ENCODE measurements at regions not wholly inside any gene's neighbourhood (a gene's known extent, or its start where the extent isn't known, plus 50 kb on each side); places are given as distances from the start of the nearest gene placed in this dataset.
"Not testable (repeated sequence)": the region's sequence is repeated elsewhere in the genome, so short reads cannot be mapped to it uniquely, and the experiment has no call there.

DNA sequence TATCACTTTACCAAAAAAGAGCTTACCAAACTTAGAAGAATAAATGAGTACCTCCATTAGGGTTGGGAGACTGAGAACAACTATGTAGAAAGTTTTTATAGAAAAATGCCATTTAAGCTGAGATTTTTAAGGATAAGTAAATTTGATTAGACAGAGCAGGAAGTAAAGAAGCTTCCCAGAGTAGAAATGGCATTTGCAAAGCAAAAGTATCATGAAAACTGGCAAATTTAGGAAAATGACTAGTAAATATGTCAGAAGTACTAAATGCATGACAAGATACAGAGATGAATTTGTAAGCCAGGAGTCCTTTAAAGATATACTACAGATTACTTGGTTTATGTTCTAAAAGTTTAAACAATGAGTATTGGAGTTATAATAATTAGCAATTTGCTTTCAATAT is 2581.8 kb downstream of the PCDH9 start:
- no peak overlapping the region for H3K27ac ChIP-seq (ENCODE audit: low read depth, low read length)
- H3K27me3 ChIP-seq (ENCODE audit: insufficient read depth, low read length) = no peaks in the 10 kb centered on the region
- no peak overlapping the region for H3K4me3 ChIP-seq (ENCODE audit: low read depth, low read length)
- no peaks in the 10 kb centered on the region for H3K4me1 ChIP-seq (ENCODE audit: control insufficient read depth, insufficient read depth, low read length, unreplicated experiment)
- no peak overlapping the region for H2AFZ ChIP-seq (ENCODE audit: low read length, unreplicated experiment)
- no peaks in the 10 kb centered on the region for H3K36me3 ChIP-seq (ENCODE audit: insufficient read depth, low read length)
- H3K79me2 ChIP-seq (ENCODE audit: control insufficient read depth, insufficient read depth, low read length, unreplicated experiment) = no peaks in the 10 kb centered on the region

DNA sequence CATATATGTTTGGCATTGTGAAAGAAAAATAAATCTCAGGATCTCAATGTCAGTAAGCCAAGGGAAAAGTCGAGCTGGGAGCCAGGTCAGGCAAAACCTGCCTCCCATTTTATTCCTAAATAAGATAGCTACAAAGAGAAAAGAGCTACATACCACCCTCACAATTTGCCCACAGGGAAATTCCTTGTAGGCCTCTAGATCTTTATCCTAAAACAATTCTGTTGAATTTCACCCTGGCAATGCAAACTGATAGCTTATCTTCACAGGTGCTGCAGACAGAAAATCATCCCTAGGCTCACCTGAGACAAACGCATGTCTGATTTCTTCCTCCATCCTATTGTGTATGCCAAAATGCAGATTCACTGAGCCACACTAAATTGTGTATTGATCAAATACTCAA is 2587.1 kb downstream of the PCDH9 start:
- Histone ChIP-seq H3K4me1 (ENCODE audit: control insufficient read depth, insufficient read depth, low read length, unreplicated experiment) (no peaks in the 10 kb centered on the region), H3K4me3 (ENCODE audit: low read depth, low read length) (no peak overlapping the region), H3K79me2 (ENCODE audit: control insufficient read depth, insufficient read depth, low read length, unreplicated experiment) (no peaks in the 10 kb centered on the region), H3K27me3 (ENCODE audit: insufficient read depth, low read length) (no peaks in the 10 kb centered on the region), H2AFZ (ENCODE audit: low read length, unreplicated experiment) (no peak overlapping the region), H3K36me3 (ENCODE audit: insufficient read depth, low read length) (no peaks in the 10 kb centered on the region), H3K27ac (ENCODE audit: low read depth, low read length) (no peak overlapping the region)

DNA sequence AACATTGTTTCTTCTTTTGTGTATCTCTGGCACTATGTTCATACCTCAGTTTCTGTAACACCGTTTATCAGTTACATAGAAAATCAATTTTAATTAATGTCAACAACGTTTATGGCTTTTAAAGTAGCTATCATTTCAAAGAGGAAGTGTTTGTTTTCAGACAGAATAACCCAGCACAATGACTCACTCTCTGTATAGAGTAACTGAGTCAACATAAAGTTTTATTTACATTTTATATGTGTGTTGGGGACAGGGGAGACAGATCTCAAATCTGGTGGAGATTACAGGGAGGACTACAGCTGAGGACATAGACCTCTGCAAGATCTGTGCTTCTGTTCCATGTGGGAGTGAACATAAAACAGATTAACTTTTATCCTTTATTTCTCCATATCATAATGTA is 2590.1 kb downstream of the PCDH9 start:
- Histone ChIP-seq H2AFZ (ENCODE audit: low read length, unreplicated experiment) (no peak overlapping the region), H3K27ac (ENCODE audit: low read depth, low read length) (no peak overlapping the region), H3K4me1 (ENCODE audit: control insufficient read depth, insufficient read depth, low read length, unreplicated experiment) (no peaks in the 10 kb centered on the region)

DNA sequence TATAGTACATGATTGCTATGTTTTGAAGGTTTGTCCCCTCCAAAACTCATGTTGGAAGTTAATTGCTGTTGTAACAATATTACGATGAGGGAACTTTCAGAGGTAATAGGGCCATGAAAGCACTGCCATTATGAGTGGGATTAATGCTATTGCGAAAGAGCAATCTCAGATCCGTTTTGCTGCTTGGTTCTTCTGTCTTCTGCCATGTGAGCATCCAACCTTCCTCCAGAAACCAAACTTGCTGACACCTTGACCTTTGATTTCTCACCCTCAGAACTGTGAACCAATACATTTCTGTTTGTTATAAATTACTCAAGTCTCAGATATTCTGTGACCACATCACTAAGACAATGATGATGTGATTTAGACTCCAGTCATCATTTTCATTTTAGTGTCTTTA is 2590.9 kb downstream of the PCDH9 start:
- H3K27me3 ChIP-seq (ENCODE audit: insufficient read depth, low read length) = no peaks in the 10 kb centered on the region
- H3K4me3 ChIP-seq (ENCODE audit: low read depth, low read length) = no peak overlapping the region
- H3K4me1 ChIP-seq (ENCODE audit: control insufficient read depth, insufficient read depth, low read length, unreplicated experiment) = no peaks in the 10 kb centered on the region
- H3K36me3 ChIP-seq (ENCODE audit: insufficient read depth, low read length) = no peaks in the 10 kb centered on the region
- H2AFZ ChIP-seq (ENCODE audit: low read length, unreplicated experiment) = no peak overlapping the region
- no peaks in the 10 kb centered on the region for H3K79me2 ChIP-seq (ENCODE audit: control insufficient read depth, insufficient read depth, low read length, unreplicated experiment)
- no peak overlapping the region for H3K27ac ChIP-seq (ENCODE audit: low read depth, low read length)

More for the DNA sequence above, 2590.1 kb downstream of the PCDH9 start:
- no peak overlapping the region for H3K4me3 ChIP-seq (ENCODE audit: low read depth, low read length)
- no peaks in the 10 kb centered on the region for H3K79me2 ChIP-seq (ENCODE audit: control insufficient read depth, insufficient read depth, low read length, unreplicated experiment)
- no peaks in the 10 kb centered on the region for H3K36me3 ChIP-seq (ENCODE audit: insufficient read depth, low read length)
- H3K27me3 ChIP-seq (ENCODE audit: insufficient read depth, low read length) = no peaks in the 10 kb centered on the region

DNA sequence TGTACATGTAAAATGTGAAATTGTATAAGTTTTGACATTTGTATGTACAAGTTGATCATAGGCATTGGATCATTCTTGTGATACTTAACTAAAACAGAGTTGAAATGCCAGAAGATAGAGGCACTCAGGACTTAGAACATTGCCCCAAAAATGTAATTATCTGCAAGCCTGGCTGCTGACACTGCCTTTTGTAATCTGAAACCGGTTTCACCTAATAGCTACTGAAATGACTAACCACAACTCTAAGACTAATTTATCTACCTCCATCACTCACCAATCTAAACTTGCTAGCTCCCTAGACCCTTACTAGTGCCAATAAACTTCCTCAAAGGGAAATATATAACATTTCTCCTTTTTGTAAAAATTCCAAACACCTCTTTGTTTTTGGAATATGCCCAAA is 2596.2 kb downstream of the PCDH9 start:
- no peak overlapping the region for H3K27ac ChIP-seq (ENCODE audit: low read depth, low read length)
- H3K27me3 ChIP-seq (ENCODE audit: insufficient read depth, low read length) = no peaks in the 10 kb centered on the region
- H3K4me3 ChIP-seq (ENCODE audit: low read depth, low read length) = no peak overlapping the region
- H3K4me1 ChIP-seq (ENCODE audit: control insufficient read depth, insufficient read depth, low read length, unreplicated experiment) = no peaks in the 10 kb centered on the region
- H2AFZ ChIP-seq (ENCODE audit: low read length, unreplicated experiment) = no peak overlapping the region
- no peaks in the 10 kb centered on the region for H3K79me2 ChIP-seq (ENCODE audit: control insufficient read depth, insufficient read depth, low read length, unreplicated experiment)
- no peaks in the 10 kb centered on the region for H3K36me3 ChIP-seq (ENCODE audit: insufficient read depth, low read length)

DNA sequence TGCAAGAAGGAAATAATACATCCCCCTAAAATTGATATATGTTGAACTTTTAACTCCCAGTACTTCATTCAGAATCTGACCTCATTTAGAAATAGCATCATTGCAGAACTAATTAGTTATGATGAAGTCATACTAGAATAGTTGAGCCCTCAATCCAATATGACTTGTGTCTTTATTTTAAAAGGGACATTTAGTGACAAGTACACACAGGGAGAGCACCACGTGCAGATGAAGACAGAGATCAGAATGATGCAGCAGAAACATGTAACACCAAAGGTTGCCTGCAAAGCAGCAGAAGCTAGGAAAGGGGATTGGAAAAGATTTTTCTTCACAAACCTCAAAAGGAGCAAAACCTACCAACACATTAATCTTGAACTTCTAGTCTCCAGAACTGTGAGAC is 2602.5 kb downstream of the PCDH9 start:
- H3K4me1 ChIP-seq (ENCODE audit: control insufficient read depth, insufficient read depth, low read length, unreplicated experiment) = no peaks in the 10 kb centered on the region

DNA sequence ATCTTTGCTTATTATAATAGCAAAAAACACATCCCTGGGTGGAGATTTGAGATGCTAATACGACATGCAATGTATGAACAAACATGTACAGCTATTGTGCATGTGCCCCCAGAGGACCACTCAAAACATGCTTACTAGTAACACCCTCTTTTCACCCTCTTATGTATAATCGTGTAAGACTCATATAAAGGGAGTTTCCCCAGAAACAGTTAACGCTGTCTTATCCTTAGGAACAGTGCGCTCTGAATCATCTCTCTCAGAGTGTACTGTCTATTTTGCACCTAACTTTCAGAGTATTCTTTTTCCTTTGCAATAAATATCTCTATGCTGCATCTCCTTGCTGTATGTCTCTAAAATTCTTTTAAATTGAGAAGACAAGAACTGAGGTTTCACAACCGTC is 2604.0 kb downstream of the PCDH9 start:
- no peak overlapping the region for H2AFZ ChIP-seq (ENCODE audit: low read length, unreplicated experiment)
- H3K27ac ChIP-seq (ENCODE audit: low read depth, low read length) = no peak overlapping the region
- no peaks in the 10 kb centered on the region for H3K27me3 ChIP-seq (ENCODE audit: insufficient read depth, low read length)
- H3K4me1 ChIP-seq (ENCODE audit: control insufficient read depth, insufficient read depth, low read length, unreplicated experiment) = no peaks in the 10 kb centered on the region
- H3K79me2 ChIP-seq (ENCODE audit: control insufficient read depth, insufficient read depth, low read length, unreplicated experiment) = no peaks in the 10 kb centered on the region
- no peak overlapping the region for H3K4me3 ChIP-seq (ENCODE audit: low read depth, low read length)
- H3K36me3 ChIP-seq (ENCODE audit: insufficient read depth, low read length) = no peaks in the 10 kb centered on the region

More for the DNA sequence above, 2602.5 kb downstream of the PCDH9 start:
- no peaks in the 10 kb centered on the region for H3K27me3 ChIP-seq (ENCODE audit: insufficient read depth, low read length)
- H3K36me3 ChIP-seq (ENCODE audit: insufficient read depth, low read length) = no peaks in the 10 kb centered on the region
- H3K27ac ChIP-seq (ENCODE audit: low read depth, low read length) = no peak overlapping the region
- no peak overlapping the region for H3K4me3 ChIP-seq (ENCODE audit: low read depth, low read length)
- H2AFZ ChIP-seq (ENCODE audit: low read length, unreplicated experiment) = no peak overlapping the region
- H3K79me2 ChIP-seq (ENCODE audit: control insufficient read depth, insufficient read depth, low read length, unreplicated experiment) = no peaks in the 10 kb centered on the region

DNA sequence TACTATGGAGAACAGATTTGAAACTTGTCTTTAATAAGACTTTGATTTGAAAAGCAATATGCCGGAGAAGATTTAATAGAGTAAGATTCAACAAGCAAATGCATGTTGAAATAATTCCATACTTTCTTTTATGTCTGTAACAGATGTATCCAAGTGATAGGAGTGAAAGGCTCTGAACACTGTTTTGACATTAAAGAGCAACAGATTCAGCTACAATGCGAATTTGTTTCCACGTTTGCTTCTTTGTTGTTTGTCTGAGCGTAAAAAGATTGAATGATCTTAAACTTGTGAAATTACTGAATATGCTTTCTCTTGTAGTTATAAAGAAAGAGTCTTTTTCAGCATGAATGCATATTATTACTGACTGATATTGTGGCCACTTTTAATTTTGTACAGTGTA is 2612.9 kb downstream of the PCDH9 start:
- H3K27ac ChIP-seq (ENCODE audit: low read depth, low read length) = no peak overlapping the region
- no peaks in the 10 kb centered on the region for H3K36me3 ChIP-seq (ENCODE audit: insufficient read depth, low read length)
- no peaks in the 10 kb centered on the region for H3K27me3 ChIP-seq (ENCODE audit: insufficient read depth, low read length)
- no peaks in the 10 kb centered on the region for H3K79me2 ChIP-seq (ENCODE audit: control insufficient read depth, insufficient read depth, low read length, unreplicated experiment)
- no peak overlapping the region for H2AFZ ChIP-seq (ENCODE audit: low read length, unreplicated experiment)
- no peak overlapping the region for H3K4me3 ChIP-seq (ENCODE audit: low read depth, low read length)
- H3K4me1 ChIP-seq (ENCODE audit: control insufficient read depth, insufficient read depth, low read length, unreplicated experiment) = no peaks in the 10 kb centered on the region

DNA sequence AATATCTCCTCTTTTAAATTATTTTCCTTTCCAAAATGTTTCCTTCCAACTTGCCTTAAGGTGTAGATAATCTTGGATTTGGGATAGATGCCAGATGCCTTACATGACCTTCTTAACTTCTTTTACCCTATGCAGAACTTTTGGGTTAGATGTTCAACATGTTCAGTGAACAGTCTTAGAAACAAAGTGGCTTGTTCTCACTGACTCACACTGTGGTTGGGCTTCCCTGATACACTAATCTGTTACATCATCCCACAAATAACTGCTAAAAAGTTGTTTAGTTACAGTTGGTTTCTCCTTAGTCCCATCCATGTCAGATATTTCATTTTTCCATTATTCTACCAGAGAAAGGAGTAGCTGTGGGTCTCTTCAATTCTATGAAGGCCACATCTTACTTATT is 2638.2 kb downstream of the PCDH9 start:
- Histone ChIP-seq H3K27me3 (ENCODE audit: insufficient read depth, low read length) (no peaks in the 10 kb centered on the region), H3K36me3 (ENCODE audit: insufficient read depth, low read length) (no peaks in the 10 kb centered on the region), H3K4me3 (ENCODE audit: low read depth, low read length) (no peak overlapping the region), H3K79me2 (ENCODE audit: control insufficient read depth, insufficient read depth, low read length, unreplicated experiment) (no peaks in the 10 kb centered on the region), H3K4me1 (ENCODE audit: control insufficient read depth, insufficient read depth, low read length, unreplicated experiment) (no peaks in the 10 kb centered on the region), H2AFZ (ENCODE audit: low read length, unreplicated experiment) (no peak overlapping the region), H3K27ac (ENCODE audit: low read depth, low read length) (no peak overlapping the region)

DNA sequence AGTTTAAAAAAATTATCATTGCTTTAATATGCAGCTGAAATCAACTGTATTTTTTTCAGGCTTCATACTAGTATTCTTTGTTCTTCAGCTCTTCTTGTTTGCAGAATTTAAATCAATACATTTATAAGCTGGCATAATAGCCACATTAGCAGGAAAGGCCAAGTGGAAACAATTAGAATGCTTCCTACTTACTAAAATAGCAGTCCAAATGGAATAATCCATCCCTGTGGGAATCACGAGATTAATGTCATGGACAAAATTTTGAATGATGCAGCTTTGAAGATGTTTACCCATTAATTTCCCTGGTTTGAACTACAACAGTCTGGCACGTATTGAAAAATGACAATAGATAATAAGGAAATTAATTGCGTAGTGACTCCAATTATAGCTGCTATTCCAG is 2650.8 kb downstream of the PCDH9 start:
- Histone ChIP-seq H2AFZ (ENCODE audit: low read length, unreplicated experiment) (no peak overlapping the region), H3K79me2 (ENCODE audit: control insufficient read depth, insufficient read depth, low read length, unreplicated experiment) (no peaks in the 10 kb centered on the region), H3K36me3 (ENCODE audit: insufficient read depth, low read length) (no peaks in the 10 kb centered on the region), H3K4me3 (ENCODE audit: low read depth, low read length) (no peak overlapping the region), H3K27me3 (ENCODE audit: insufficient read depth, low read length) (no peaks in the 10 kb centered on the region), H3K27ac (ENCODE audit: low read depth, low read length) (no peak overlapping the region), H3K4me1 (ENCODE audit: control insufficient read depth, insufficient read depth, low read length, unreplicated experiment) (no peaks in the 10 kb centered on the region)

DNA sequence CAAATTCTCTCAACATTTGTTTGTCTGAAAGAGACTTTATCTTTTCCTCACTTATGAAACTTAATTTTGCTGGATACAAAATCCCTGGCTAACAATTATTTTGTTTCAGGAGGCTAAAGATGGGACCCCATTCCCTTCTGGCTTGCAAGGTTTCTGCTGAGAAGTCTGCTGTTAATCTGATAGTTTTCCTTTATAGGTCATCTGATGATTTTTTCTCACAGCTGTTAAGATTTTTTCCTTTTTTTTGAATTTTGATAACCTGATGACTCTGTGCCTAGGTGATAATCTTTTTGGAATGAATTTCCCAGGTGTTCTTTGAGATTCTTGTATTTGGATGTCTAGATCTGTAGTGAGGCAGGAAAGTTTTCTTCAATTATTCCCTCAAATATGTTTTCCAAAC is 2661.4 kb downstream of the PCDH9 start:
- H3K36me3 ChIP-seq (ENCODE audit: insufficient read depth, low read length) = no peaks in the 10 kb centered on the region
- no peak overlapping the region for H3K27ac ChIP-seq (ENCODE audit: low read depth, low read length)
- H3K4me3 ChIP-seq (ENCODE audit: low read depth, low read length) = no peak overlapping the region
- H3K4me1 ChIP-seq (ENCODE audit: control insufficient read depth, insufficient read depth, low read length, unreplicated experiment) = no peaks in the 10 kb centered on the region
- H2AFZ ChIP-seq (ENCODE audit: low read length, unreplicated experiment) = no peak overlapping the region
- no peaks in the 10 kb centered on the region for H3K79me2 ChIP-seq (ENCODE audit: control insufficient read depth, insufficient read depth, low read length, unreplicated experiment)
- no peaks in the 10 kb centered on the region for H3K27me3 ChIP-seq (ENCODE audit: insufficient read depth, low read length)

DNA sequence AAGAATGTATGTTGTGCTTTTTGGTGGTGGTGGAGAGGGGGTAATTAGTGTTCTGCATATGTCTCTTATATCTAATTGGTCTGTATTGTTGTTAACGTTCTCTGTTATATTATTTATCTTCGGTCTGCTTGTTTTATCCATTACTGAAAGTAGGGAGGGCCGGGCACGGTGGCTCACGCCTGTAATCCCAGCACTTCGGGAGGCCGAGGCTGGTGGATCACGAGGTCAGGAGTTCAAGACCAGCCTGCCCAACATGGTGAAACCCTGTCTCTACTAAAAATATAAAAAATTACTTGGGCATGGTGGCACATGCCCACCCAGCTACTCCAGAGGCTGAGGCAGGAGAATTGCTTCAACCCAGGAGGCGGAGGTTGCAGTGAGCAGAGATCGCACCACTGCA is 2672.1 kb downstream of the PCDH9 start:
- not testable (repeated sequence) for H3K36me3 ChIP-seq (ENCODE audit: insufficient read depth, low read length); H3K4me1 ChIP-seq (ENCODE audit: control insufficient read depth, insufficient read depth, low read length, unreplicated experiment); H3K79me2 ChIP-seq (ENCODE audit: control insufficient read depth, insufficient read depth, low read length, unreplicated experiment); H2AFZ ChIP-seq (ENCODE audit: low read length, unreplicated experiment); H3K4me3 ChIP-seq (ENCODE audit: low read depth, low read length); H3K27me3 ChIP-seq (ENCODE audit: insufficient read depth, low read length); H3K27ac ChIP-seq (ENCODE audit: low read depth, low read length)

All from ACC112 (cell line).